ENCODE measurements at regions not wholly inside any gene's neighbourhood (a gene's known extent, or its start where the extent isn't known, plus 50 kb on each side); places are given as distances from the start of the nearest gene placed in this dataset.

DNA sequence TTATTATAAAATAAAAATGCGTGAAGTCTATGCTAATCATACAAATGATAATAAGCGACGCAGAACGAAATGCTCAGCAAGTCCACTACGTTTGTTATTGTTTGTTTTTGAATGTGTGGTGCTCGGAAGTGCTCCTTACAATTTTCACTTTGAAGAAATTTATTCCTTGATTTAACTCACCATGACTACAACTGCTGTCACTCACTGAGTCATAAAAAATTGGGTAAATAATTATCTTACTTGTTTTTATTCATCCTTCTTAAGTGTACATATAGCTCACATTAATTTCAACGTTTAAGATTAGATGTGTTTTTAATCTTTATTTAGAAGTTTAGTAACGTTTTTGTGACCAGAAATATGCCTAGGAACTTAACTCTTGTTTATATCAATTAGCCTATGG, 66.7 kb upstream of the NANOGP8 start:
- no peak for ATAC-seq

DNA sequence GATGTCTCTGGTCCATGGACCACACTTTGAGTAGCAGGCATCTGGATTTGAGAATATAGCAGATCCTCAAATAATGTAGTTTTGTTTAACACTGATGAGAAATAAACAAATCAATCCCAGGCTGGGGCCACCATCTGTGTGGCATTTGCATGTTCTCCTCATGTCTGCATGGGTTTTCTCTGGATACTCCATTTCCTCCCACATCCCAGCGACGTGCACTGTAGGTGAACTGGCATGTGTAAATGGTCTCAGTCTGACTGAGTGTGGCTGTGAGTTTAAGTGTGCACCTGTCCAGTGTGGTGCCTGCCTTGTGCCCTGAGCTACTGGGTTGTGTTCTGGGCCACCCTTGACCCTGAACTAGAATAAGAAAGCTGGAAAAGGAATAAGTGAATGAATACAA, 66.3 kb upstream of the NANOGP8 start:
- no peak for ATAC-seq

DNA sequence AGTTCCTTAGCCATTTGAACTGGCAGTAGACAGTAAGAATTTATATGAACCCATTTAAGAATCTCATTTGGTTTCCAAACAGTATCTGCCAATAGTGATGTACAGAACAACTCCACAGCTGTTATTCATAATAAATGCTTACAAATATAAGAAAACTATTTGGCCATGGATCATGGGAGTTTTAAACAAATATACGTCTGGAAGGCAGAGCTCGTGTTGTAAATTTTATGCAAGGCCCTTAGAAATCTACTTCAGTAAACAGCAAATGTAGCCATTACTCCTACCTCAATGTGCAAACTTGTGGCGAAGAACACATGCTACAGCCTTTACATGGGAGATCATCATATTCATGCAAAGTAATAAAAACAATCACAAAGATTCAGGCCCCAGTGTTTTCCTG, 65.3 kb upstream of the NANOGP8 start:
- ATAC-seq = no peak

DNA sequence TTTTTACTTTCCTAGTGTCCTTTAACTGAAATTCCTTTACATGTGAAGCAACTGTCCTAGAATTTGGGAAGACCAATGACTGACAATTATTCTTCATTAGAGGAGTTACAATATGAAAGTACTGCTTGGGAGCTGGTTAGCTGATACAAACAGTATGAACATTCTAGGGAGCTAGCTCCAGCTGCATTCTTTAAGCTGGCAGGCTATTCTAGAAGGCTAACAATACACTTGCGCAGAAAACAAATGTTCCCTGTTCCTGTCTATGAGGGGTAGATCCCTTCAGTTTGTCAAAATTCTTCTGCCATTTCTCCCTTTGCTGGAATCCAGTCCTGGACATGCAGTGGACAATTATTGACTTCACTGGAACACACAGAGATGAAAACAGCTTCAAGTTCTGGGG, 60.2 kb upstream of the NANOGP8 start:
- ATAC-seq = no peak

DNA sequence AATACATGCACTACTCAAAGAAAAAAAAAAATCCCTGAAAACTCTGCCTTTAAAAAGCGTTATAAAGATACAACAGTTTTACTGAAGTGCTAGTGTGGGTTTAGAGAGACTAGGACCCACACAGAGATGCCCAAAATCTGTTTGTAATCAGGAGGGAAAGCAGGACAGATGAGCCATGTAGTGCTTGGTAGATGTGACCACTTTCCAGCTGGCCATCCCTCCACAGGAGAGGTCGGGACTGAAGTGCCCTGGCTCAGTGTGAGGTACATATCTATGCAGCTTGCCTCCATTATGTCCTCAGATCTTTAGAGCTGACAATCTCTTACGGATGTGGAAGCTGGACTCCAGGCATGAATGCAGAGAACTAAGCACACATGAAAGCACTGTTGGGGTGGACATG, 57.5 kb upstream of the NANOGP8 start:
- ATAC-seq = no peak

DNA sequence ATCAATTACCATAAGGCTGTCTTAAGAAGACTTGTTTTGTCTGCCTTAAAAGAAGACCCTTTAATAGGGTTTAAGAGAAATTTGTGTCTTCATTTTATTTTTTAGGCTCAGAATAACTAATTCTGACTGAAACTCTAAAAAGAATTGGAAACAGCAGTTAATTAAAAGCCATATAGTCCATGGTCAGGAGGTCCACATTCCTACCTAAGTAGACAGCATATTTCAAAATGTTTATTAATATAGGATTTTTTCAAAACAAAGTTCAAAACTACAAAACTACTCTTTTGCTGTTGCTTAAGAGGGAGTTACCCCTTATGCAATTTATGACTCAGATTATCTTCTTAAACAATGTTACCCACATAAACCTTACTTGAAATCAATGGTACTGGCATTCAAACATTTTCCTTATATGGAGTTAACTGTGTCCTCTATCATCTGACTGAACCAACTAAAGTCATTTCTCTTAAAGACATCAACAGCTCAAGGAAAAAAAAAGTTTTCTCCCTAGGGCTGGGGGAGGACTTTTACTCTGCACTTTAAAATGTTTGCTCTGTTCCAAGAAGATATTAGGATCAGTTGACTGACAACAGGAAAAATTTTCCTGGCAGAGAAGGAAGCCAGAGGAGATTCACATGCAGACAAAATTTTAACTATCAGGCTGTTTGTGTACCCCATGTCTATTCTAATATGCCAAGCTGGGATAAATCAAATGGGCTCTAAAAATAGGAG, 56.8 kb upstream of the NANOGP8 start:
- ATAC-seq = peak; percentile 61

DNA sequence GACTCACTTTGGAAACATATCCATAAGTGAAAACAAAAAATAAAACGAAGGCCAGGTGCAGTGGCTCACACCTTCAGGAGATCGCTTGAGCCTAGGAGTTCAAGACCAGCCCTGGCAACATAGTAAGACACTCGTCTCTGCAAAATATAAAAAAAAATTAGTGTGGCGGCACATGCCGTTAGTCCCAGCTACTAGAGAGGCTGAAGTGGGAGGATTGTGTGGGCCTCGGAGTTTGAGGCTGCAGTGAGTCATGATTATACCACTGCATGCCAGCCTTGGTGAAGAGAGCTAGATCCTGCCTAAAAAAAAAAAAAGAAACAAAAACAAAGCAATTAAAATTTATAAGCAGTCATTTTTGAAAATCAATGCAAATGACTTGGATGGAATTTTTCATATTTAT, 54.7 kb upstream of the NANOGP8 start:
- ATAC-seq = no peak

DNA sequence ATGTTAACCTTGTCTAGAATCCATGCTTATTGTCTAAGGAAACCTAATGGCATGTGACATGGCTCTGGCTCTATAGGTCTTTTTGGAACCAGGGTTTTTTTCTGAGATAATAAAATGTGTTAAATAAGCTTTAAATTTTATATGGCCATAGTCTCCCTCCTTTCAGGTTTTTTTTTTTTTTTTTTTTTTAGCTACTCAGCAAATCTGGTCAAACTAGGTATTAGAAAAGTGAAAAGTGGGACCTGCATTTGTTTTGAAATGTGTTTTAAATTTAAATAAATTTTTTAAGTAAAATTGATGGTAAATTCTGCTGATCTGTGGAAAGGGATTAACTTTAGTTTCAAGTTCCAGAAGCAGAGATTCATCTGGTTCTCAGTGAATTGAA, 52.1 kb upstream of the NANOGP8 start:
- ATAC-seq = no peak

DNA sequence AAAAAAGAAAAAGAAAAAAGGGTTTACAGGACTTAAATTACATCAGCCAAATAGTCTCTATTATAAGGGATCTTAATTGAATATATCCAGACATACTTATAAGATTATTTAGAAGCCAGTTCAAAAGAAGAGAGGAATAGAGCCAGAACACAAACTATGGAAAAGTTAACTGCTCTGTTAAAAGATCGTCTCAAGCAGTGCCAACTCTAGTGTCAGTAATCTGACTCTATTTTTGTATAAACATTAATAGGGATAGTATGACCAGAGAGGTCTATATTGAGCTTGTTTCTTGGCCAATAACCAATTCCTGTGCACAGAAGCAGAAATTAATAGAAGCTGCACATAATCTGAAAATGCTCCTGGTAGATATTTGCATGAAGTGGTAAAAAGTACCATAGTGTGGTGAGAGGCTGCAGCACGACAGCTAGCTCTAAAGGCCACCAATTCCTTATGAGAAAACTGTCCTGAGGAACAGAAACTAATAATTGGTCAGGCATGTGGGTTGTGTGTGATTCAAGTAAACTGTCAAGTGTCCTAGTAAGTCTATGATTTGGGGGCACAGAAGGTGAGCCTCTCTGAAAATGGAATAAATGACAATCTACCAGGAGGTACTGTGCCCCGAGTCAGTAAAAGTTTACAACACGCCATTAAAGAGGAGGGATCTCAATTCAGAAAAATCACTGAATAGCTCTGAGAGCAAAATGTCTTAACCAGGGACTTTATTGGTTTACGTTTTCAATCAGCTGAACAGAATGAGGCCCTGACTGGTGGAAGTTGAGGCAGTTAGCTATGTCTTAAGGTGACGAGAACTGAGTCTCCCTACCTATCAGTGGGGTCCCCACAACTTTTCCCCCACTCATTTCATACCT, 51.5 kb upstream of the NANOGP8 start:
- ATAC-seq = no peak

Measured in esophagus mucosa (tissue), 1 donor.